Sigmoid colon (tissue), 6 donors: ENCODE measurements at regions not wholly inside any gene's neighbourhood (a gene's known extent, or its start where the extent isn't known, plus 50 kb on each side); places are given as distances from the start of the nearest gene placed in this dataset.

Experiments
- DNase-seq: peaks from one replicate; pipeline ENCODE4 v3.0.0-alpha.2; 2019
- H3K27ac ChIP-seq, 4 donors: fragments of 200-600 bp; sonication (generic); one replicate each; pipeline ENCODE4 v1.5.1; 2016 to 2019; ENCODE audit warnings: mild to moderate bottlenecking in 1 of 4
- H3K27me3 ChIP-seq, 3 donors: fragments of 200-600 bp; sonication (generic); one replicate each; pipeline ENCODE4 v1.5.1; 2019; ENCODE audit warnings: mild to moderate bottlenecking in 1 of 3
- H3K36me3 ChIP-seq, 4 donors: fragments of 200-600 bp; sonication (generic); one replicate each; pipeline ENCODE4 v1.5.1; 2016 to 2019
- H3K4me1 ChIP-seq, 4 donors: fragments of 200-600 bp; sonication (generic); one replicate each; pipeline ENCODE4 v1.5.1; 2017 to 2019
- H3K4me3 ChIP-seq, 4 donors: fragments of 200-600 bp; sonication (generic); one replicate each; pipeline ENCODE4 v1.5.1; 2017 to 2019; ENCODE audit warnings: mild to moderate bottlenecking in 2 of 4, moderate library complexity in 1 of 4
- H3K9me3 ChIP-seq, 4 donors: fragments of 200-600 bp in 3 of 4; sonication (generic) in 3 of 4; one replicate each; pipeline versions ENCODE4 v1.5.1 to v1.6.1; 2013 to 2019
- EP300 ChIP-seq, 4 donors: sonication (generic); formaldehyde crosslinking; IDR thresholded peaks; one replicate each; pipeline ENCODE4 v1.6.1; 2017; ENCODE audit warnings: antibody characterized with exemption in 4 of 4
- POLR2A ChIP-seq, 2 donors: fragments of 450-650 bp; IDR thresholded peaks; one replicate each; pipeline ENCODE4 v1.6.1; 2016; ENCODE audit warnings: antibody characterized with exemption in 2 of 2, mild to moderate bottlenecking in 2 of 2, moderate library complexity in 2 of 2
- POLR2AphosphoS5 ChIP-seq, 4 donors: sonication (generic); formaldehyde crosslinking; IDR thresholded peaks; one replicate each; pipeline ENCODE4 v1.6.1; 2017; ENCODE audit warnings: antibody characterized with exemption in 4 of 4
- WGBS, 2 donors: extraction: QIAGEN DNeasy Blood & Tissue Kit; methylation state at CpG; one replicate each; pipeline ENCODE4 v1.1.7; 2013; 5-methylcytosine and 5-hydroxymethylcytosine counted together
- intact Hi-C: fragments of 100-400 bp; cut with DNase I; formaldehyde crosslinking; loops from one replicate; pipeline ENCODE4 v1.15.1; 2023
- TF ChIP-seq, protein P1 (sequence below), 4 experiments: fragments of 450-650 bp in 3 of 4; fragments of 200-600 bp in 1 of 4; IDR thresholded peaks; one replicate each; pipeline ENCODE4 v1.5.1; 2016 to 2019; ENCODE audit warnings: antibody characterized with exemption in 4 of 4, mild to moderate bottlenecking in 3 of 4, moderate library complexity in 2 of 4
- donor health status: healthy with polysubstance abuse.
- donor health status: healthy.

DNA sequence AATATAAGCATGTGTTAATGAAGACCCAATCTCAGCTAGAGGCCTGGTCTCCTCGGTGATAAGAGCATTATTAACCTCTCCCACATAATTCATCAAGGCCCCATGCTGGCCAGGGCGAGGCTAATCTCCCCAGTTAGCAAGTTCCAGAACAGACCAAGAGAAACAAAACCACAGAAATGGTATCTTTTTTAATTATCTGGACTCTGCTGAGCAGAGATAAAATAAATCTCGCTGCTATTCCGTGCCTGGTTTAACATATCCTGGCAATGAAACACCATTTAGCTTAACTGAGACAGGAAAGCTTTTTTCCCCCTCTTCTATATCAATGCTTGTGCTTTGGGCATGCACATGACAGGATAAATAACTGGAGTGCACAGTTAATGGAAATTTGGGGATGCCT is 72.5 kb upstream of the ARHGEF3 start:
- H3K4me3 ChIP-seq: no peak overlapping the region
- no peak for TF ChIP-seq POLR2A (IDR thresholded peaks at IDR 0.05)
- TF ChIP-seq POLR2AphosphoS5 (IDR thresholded peaks at IDR 0.05): no peak
- no peak for TF ChIP-seq EP300 (IDR thresholded peaks at IDR 0.05)
- TF ChIP-seq, protein P1, sequence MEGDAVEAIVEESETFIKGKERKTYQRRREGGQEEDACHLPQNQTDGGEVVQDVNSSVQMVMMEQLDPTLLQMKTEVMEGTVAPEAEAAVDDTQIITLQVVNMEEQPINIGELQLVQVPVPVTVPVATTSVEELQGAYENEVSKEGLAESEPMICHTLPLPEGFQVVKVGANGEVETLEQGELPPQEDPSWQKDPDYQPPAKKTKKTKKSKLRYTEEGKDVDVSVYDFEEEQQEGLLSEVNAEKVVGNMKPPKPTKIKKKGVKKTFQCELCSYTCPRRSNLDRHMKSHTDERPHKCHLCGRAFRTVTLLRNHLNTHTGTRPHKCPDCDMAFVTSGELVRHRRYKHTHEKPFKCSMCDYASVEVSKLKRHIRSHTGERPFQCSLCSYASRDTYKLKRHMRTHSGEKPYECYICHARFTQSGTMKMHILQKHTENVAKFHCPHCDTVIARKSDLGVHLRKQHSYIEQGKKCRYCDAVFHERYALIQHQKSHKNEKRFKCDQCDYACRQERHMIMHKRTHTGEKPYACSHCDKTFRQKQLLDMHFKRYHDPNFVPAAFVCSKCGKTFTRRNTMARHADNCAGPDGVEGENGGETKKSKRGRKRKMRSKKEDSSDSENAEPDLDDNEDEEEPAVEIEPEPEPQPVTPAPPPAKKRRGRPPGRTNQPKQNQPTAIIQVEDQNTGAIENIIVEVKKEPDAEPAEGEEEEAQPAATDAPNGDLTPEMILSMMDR (IDR thresholded peaks at IDR 0.05): no peak
- intact Hi-C loops: no loop called here
- peaks cover 0 to 44% (median 32%) of the 10 kb centered on the region in 4 donors for H3K4me1 ChIP-seq
- WGBS, 2 donors: 81 to 88% methylated on average over 4 of the region's 4 CpGs
- no peaks in the 10 kb centered on the region for H3K9me3 ChIP-seq
- H3K27ac ChIP-seq: no peak overlapping the region
- no peaks in the 10 kb centered on the region for H3K27me3 ChIP-seq
- DNase-seq: no peak
- no peaks in the 10 kb centered on the region for H3K36me3 ChIP-seq

- Histone ChIP-seq H3K9me3 (no peaks in the 10 kb centered on the region), H3K4me1 (peaks cover 0 to 22% (median 7%) of the 10 kb centered on the region in 4 donors), H3K36me3 (no peaks in the 10 kb centered on the region), H3K4me3 (no peak overlapping the region), H3K27me3 (no peaks in the 10 kb centered on the region), H3K27ac (no peak overlapping the region)
- intact Hi-C loops: no loop called here
- DNase-seq: no peak
- WGBS, 2 donors: 77 to 86% methylated on average over 1 of the region's 1 CpG
- no peak for TF ChIP-seq EP300 (IDR thresholded peaks at IDR 0.05)
- TF ChIP-seq POLR2A (IDR thresholded peaks at IDR 0.05): no peak
- no peak for TF ChIP-seq POLR2AphosphoS5 (IDR thresholded peaks at IDR 0.05)
- TF ChIP-seq, protein P1 (IDR thresholded peaks at IDR 0.05): no peak
These were observed 68.7 kb upstream of the ARHGEF3 start for GRCh38 chr3:56870436-56870835.

DNA sequence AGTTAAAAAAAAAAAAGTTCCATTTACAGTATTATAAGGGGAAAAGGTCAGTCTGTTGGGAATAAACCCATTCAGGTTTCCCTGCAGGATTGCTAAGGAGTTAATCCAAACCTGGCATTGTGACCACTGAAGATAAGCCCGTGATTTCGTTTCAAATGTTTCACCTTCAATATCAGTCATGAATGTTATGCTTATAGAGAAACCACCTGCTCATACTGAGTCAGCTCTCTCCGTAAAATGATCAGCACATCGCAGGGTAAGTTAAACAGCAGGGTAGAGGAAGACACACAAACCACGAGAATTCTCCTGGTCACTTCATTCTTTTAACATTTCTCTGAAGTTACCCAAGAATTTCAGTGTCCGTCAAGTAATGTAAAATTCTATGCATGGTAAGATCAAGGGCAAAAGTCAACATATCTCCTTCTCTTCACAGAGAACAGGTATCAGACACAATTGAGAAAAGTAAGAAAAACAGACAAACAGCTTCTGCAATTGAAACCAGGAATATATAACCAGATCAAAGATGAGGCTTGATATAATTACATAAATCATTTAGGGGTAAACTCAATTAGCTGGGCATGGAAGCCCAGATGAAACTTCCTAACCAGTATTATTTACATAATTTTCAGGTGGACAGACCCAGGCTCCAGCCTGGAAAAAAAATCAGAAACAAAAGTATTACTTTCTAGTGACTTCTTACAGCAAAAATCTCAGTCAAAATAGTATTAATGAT is 67.6 kb upstream of the ARHGEF3 start:
- no peaks in the 10 kb centered on the region for H3K36me3 ChIP-seq
- intact Hi-C loops: no loop called here
- DNase-seq: no peak
- no peaks in the 10 kb centered on the region for H3K27me3 ChIP-seq
- no peak overlapping the region for H3K27ac ChIP-seq
- TF ChIP-seq POLR2A (IDR thresholded peaks at IDR 0.05): no peak
- H3K4me3 ChIP-seq: no peak overlapping the region
- H3K9me3 ChIP-seq: no peaks in the 10 kb centered on the region
- H3K4me1 ChIP-seq: peaks cover 0 to 14% (median 5%) of the 10 kb centered on the region in 4 donors
- WGBS, 2 donors: 64 to 68% methylated on average over 6 of the region's 6 CpGs

GRCh38 chr3:56868706-56869105 is 67.0 kb upstream of the ARHGEF3 start:
- TF ChIP-seq, protein P1 (IDR thresholded peaks at IDR 0.05): no peak
- TF ChIP-seq POLR2A (IDR thresholded peaks at IDR 0.05): no peak
- TF ChIP-seq EP300 (IDR thresholded peaks at IDR 0.05): no peak
- TF ChIP-seq POLR2AphosphoS5 (IDR thresholded peaks at IDR 0.05): no peak
- DNase-seq: no peak
- intact Hi-C loops: no loop called here
- Histone ChIP-seq H3K4me1 (peaks cover 0 to 9% (median 3%) of the 10 kb centered on the region in 4 donors), H3K27me3 (no peaks in the 10 kb centered on the region), H3K4me3 (no peak overlapping the region), H3K27ac (no peak overlapping the region), H3K9me3 (no peaks in the 10 kb centered on the region), H3K36me3 (no peaks in the 10 kb centered on the region)
- WGBS, 2 donors: 90 to 95% methylated on average over 5 of the region's 5 CpGs

DNA sequence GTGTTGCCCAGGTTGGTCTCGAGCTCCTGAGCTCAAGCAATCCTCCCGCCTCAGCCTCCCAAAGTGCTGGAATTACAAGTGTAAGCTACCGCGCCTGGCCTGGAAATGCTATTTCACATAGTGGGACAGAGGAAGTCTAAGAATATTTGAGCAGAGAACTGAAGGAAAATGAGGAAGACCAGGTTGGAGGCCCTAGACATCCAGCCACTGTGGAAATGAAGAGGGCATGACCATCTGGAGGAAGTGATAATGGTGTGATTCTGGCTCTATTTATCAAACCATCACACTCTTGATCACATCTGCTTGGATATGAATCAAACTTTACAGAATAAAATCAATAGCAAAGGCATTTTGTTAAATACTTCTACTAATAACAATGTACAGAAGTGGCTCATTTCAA is 65.9 kb upstream of the ARHGEF3 start:
- Histone ChIP-seq H3K27ac (no peak overlapping the region), H3K36me3 (no peaks in the 10 kb centered on the region), H3K27me3 (no peaks in the 10 kb centered on the region), H3K4me1 (peaks cover 0 to 11% (median 3%) of the 10 kb centered on the region in 4 donors), H3K9me3 (no peaks in the 10 kb centered on the region), H3K4me3 (no peak overlapping the region)
- TF ChIP-seq EP300 (IDR thresholded peaks at IDR 0.05) (no peak), POLR2A (IDR thresholded peaks at IDR 0.05) (no peak), POLR2AphosphoS5 (IDR thresholded peaks at IDR 0.05) (no peak)
- TF ChIP-seq, protein P1 (IDR thresholded peaks at IDR 0.05): no peak
- intact Hi-C loops: no loop called here
- 92 to 97% methylated on average over 4 of the region's 4 CpGs for WGBS, 2 donors
- DNase-seq: no peak
